Adipose tissue (tissue), 3 donors: ENCODE measurements at regions not wholly inside any gene's neighbourhood (a gene's known extent, or its start where the extent isn't known, plus 50 kb on each side); places are given as distances from the start of the nearest gene placed in this dataset.

ENCODE experiments used
- H3K27ac ChIP-seq: one replicate; pipeline ENCODE4 v1.5.1; 2013; ENCODE audit warnings: low read depth, low read length
- WGBS, 3 donors: extraction: QIAGEN DNeasy Blood & Tissue Kit; methylation state at CpG; one replicate each; pipeline ENCODE4 v1.1.7; 2013; 5-methylcytosine and 5-hydroxymethylcytosine counted together
- donor health status: healthy with polysubstance abuse.
- donor health status: Bipolar disorder and iron deficiency.
- donor health status: healthy.

- WGBS, 3 donors, result 79 to 98% (median 96%) methylated on average over 1 of the region's 1 CpG
- no peak overlapping the region for H3K27ac ChIP-seq
These were observed 370.0 kb downstream of the HS3ST3B1 start for GRCh38 chr17:14670861-14671260.

DNA sequence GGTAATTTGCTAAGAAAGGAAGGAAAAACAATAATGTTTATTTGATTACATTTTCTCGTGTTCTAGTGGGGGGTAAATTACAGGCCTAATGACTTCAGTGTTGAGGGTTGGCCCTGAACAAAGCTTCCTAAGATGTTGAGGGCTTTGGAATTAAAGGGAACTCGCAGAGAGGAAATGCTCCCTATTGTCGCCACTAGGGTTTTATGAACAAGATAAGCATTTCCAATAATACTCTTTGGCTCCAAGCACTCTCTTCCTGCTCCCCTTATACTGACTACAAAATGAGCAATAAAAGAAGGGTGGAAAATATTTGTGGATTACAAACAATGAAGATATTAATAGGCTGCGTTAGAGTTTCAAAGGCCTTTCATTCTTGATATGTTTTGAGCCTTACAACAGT, 363.6 kb downstream of the HS3ST3B1 start:
- no peak overlapping the region for H3K27ac ChIP-seq
- WGBS, 3 donors, result 16 to 67% (median 43%) methylated on average over 4 of the region's 4 CpGs

DNA sequence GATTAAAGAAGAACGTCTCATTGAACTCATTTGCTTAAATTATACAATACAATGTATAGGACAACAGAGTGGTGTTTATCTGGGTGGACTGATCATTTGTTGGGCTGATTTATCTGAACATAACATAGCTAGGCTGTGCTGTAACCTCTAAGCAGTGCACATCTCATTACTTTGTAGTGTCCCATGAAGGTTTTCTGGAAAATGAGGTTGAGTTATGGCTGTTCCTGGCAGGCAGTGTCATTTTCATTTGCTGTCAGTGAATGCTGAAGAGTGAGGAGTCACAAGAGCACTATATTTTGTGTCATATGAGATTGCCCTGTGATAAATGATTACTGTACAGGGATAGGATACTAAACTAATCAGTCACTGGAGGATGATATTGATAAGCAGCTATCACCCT, 340.2 kb downstream of the HS3ST3B1 start:
- 55 to 83% (median 68%) methylated on average over 1 of the region's 1 CpG for WGBS, 3 donors
- H3K27ac ChIP-seq, result no peak overlapping the region

GRCh38 chr17:14637260-14637659, 336.4 kb downstream of the HS3ST3B1 start:
- WGBS, 3 donors, result 97 to 100% (median 97%) methylated on average over 1 of the region's 1 CpG
- H3K27ac ChIP-seq, result no peak overlapping the region

GRCh38 chr17:14630621-14631020, 329.7 kb downstream of the HS3ST3B1 start:
- no peak overlapping the region for H3K27ac ChIP-seq
- 77 to 88% (median 88%) methylated on average over 4 of the region's 4 CpGs for WGBS, 3 donors

DNA sequence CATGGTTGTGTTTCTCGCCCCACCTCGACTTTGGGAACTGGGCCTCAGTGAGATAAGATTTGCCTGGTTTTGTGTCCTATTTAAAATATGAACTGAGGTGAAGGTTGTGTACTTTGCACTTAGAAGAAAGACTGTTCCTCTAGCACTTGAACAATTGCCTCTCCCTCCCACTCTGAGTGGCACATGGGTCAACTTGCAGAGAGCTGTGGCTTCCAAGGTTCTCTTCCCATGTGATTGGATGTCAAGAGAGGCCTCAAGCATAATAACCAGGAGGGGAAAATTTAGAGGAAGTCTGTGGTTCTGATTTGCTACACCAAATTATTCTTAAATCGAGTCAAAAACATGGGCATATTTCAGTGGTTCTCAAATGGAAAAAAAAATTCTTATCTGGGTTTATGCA, 329.2 kb downstream of the HS3ST3B1 start:
- no peak overlapping the region for H3K27ac ChIP-seq
- 64 to 68% (median 65%) methylated on average over 3 of the region's 3 CpGs for WGBS, 3 donors

DNA sequence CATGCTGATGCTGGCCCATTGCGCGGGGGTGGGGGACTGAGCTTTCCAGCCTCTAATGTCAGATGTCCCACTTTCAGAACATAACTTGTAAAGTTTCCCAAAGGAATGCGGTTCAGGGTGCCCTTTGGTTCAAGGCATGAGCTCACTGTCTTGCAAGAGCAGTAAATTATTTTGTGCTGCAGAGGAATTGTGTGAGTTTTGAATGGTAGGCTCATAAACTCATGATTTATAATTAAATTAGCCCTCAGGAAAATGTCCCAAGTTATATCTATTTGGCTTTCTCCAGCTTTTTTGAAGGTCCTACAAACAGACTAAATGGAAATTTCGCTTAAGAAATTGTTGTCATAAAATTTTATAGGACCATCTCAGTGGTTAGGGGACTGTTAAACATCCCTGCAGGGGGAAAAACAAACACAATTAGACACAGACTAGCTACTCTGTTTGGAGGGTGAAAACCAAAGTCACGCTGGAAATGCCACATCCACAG, 321.8 kb downstream of the HS3ST3B1 start:
- 64 to 78% (median 72%) methylated on average over 5 of the region's 5 CpGs for whole genome bisulfite sequencing, 3 donors
- no peak overlapping the region for H3K27ac ChIP-seq

- WGBS, 3 donors, result 59 to 79% (median 70%) methylated on average over 13 of the region's 13 CpGs
- H3K27ac ChIP-seq, result no peak overlapping the region
These were observed 321.1 kb downstream of the HS3ST3B1 start for GRCh38 chr17:14621826-14622614.

DNA sequence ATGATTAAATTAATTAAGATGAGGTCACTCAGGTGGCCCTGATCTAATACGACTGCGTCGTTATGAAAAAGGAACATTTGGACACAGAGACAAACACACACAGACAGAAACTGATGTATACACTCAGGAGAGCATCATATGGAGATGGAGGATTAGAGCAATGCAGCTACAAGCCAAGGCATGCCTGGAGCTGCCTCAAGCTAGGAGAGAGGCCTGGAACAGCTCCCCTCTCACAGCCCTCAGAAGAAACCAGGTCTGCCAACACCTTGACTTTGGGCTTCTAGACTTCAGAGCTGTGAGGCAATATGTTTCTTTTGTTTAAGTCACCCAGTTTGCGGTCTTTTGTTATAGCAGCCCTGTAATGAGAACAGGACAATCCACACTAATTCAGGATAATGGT, 318.9 kb downstream of the HS3ST3B1 start:
- 65 to 95% (median 80%) methylated on average over 4 of the region's 4 CpGs for WGBS, 3 donors
- no peak overlapping the region for H3K27ac ChIP-seq

- no peak overlapping the region for H3K27ac ChIP-seq
- WGBS, 3 donors, result 68 to 84% (median 82%) methylated on average over 2 of the region's 2 CpGs
These were observed 315.6 kb downstream of the HS3ST3B1 start for GRCh38 chr17:14616528-14616927.

GRCh38 chr17:14605267-14605599, 304.4 kb downstream of the HS3ST3B1 start:
- H3K27ac ChIP-seq, result no peak overlapping the region
- 55 to 81% (median 60%) methylated on average over 5 of the region's 5 CpGs for WGBS, 3 donors

- WGBS, 3 donors, result 55 to 70% (median 56%) methylated on average over 9 of the region's 9 CpGs
- no peak overlapping the region for H3K27ac ChIP-seq
These were observed 303.8 kb downstream of the HS3ST3B1 start for GRCh38 chr17:14604591-14605266.

DNA sequence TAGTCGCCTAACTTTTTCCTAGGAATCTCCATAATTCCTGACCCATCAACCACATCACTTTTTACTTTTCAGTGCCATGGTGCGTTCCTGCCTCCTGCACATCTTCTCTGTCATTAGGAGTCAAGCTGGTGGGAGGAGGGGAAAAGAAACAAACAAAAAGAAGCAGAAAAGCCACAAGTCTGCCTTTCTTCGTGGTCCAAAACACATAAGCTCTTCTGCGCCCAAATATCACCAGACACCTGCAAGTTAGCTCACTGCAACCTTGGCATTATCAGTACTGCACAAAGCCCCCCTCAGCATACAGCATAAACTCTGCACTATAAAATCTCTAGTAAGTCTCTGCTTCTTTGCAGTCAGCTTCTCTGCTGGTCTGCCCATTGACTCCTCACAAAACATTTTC, 295.3 kb downstream of the HS3ST3B1 start:
- 76 to 86% (median 82%) methylated on average over 4 of the region's 4 CpGs for WGBS, 3 donors
- no peak overlapping the region for H3K27ac ChIP-seq

DNA sequence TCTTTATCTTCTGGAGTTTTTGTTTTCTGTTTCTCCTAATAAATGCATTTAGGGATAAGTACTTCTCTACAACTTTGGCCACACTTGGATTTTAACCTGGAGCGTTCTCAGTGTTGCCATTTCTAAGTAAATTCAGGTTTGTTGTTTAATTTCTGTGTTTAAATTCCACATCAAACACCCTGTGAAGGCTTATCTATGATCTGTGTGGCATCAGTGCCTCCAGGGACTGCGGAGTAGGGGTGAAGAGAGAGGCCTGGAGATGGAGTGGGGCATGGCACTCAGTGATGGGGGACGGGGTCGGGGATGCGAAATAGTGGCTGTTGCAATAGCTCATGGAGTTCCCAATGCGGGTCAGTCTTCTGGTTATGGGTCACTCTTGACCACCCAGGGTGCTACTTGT, 294.8 kb downstream of the HS3ST3B1 start:
- WGBS, 3 donors, result 76 to 92% (median 84%) methylated on average over 6 of the region's 6 CpGs
- H3K27ac ChIP-seq, result no peak overlapping the region

DNA sequence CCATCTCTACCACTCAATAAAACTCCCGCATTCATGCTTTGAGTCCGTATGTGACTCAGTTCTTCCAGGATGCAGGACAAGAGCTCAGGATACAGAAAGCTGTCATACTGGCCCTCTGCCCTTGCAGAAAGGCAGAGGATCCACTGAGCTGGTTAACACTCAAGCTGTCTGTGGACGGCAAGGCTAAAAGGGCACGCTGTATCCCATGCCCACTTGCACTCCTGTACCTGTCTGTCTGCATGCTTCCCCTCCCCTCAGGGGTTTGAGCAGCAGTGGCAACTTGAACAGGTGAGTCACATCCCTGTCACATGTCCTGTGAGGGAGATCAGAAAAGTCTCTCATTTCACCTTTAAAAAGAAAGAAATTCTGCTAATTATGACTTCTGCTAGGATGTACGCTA, 293.8 kb downstream of the HS3ST3B1 start:
- no peak overlapping the region for H3K27ac ChIP-seq
- WGBS, 3 donors, result 86 to 96% (median 87%) methylated on average over 5 of the region's 5 CpGs

GRCh38 chr17:14593956-14594355, 293.1 kb downstream of the HS3ST3B1 start:
- no peak overlapping the region for H3K27ac ChIP-seq
- WGBS, 3 donors, result 50 to 74% (median 72%) methylated on average over 6 of the region's 6 CpGs

DNA sequence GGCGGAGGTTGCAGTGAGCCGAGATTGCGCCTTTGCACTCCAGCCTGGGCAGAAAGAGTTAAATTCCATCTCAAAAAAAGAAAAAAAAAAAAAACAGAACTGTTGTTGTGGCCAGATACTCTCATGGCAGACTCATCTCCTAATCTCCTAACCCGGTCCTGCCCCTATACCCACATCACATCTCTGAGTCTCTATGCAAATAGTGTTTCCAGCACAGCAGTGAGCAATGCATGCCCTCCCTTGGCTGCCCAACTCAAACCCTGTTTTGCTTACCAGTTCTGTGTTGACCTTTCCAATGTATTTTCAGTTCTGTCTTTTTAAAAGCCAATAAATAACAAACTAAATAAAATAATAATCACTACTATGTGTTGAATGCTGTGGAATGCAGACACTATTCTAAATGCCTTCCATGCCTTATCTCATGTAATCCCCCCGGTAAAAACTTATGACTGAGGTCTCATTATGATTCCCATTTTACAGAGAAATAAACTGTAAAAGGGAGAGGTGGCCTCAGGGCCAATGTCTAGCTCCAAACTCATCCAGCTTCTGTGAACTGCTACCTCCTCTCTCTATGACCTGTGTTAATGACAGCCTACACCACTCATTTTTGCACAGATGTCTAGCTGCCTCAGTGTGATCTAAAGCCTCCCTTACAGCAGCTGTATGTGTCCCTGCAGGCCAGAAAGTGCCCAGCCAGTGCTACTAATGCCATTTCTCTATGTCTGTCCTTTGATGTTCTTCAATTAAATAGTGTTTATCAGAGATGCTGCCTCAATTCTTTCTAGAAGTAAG, 289.8 kb downstream of the HS3ST3B1 start:
- WGBS, 3 donors, result 75 to 83% (median 82%) methylated on average over 5 of the region's 5 CpGs
- H3K27ac ChIP-seq, result no peak overlapping the region

DNA sequence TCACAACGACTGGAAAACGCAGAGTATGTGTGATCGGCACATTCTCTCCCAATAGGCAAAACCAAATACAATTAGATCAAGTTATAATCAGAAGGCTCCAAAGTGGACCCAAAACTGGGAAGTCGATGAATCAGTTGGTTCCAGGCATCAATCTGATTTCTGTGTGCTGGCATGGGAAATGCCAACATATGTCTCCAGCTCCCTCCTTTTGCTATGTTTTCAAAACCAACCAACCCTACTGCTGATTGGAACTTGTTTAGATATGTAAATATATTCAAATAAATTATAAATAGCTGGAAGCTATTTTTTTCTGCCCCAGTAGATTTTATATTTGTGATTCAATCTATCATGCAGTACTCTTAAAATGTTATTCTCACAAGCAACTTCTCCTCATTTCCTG, 284.2 kb downstream of the HS3ST3B1 start:
- no peak overlapping the region for H3K27ac ChIP-seq
- 79 to 82% (median 81%) methylated on average over 4 of the region's 4 CpGs for WGBS, 3 donors

GRCh38 chr17:14582996-14583395, 282.1 kb downstream of the HS3ST3B1 start:
- H3K27ac ChIP-seq, result no peak overlapping the region
- WGBS, 3 donors, result 86 to 94% (median 88%) methylated on average over 2 of the region's 2 CpGs
